Suprapubic skin (tissue), 4 donors: ENCODE measurements at regions not wholly inside any gene's neighbourhood (a gene's known extent, or its start where the extent isn't known, plus 50 kb on each side); places are given as distances from the start of the nearest gene placed in this dataset.

Source experiments
- DNase-seq, 2 donors: peaks; one replicate each; pipeline ENCODE4 v3.0.0-alpha.2; 2019; ENCODE audit warnings: low spot score in 2 of 2
- H3K27ac ChIP-seq: fragments of 200-600 bp; sonication (generic); one replicate; pipeline ENCODE4 v1.5.1; 2019
- H3K27me3 ChIP-seq: fragments of 200-600 bp; sonication (generic); one replicate; pipeline ENCODE4 v1.5.1; 2019
- H3K36me3 ChIP-seq: fragments of 200-600 bp; sonication (generic); one replicate; pipeline ENCODE4 v1.5.1; 2019
- H3K4me1 ChIP-seq: fragments of 200-600 bp; sonication (generic); one replicate; pipeline ENCODE4 v1.5.1; 2019
- H3K4me3 ChIP-seq: fragments of 200-600 bp; sonication (generic); one replicate; pipeline ENCODE4 v1.5.1; 2019; ENCODE audit warnings: mild to moderate bottlenecking
- H3K9me3 ChIP-seq: fragments of 200-600 bp; sonication (generic); one replicate; pipeline ENCODE4 v1.5.1; 2019
- CTCF ChIP-seq, 2 donors: fragments of 200-600 bp in 1 of 2; fragments of 450-650 bp in 1 of 2; sonication (generic) in 1 of 2; IDR thresholded peaks; one replicate each; pipeline ENCODE4 v1.5.1; 2016 to 2019; ENCODE audit warnings: antibody characterized with exemption in 2 of 2, mild to moderate bottlenecking in 1 of 2, moderate library complexity in 1 of 2
- EP300 ChIP-seq: sonication (generic); formaldehyde crosslinking; IDR thresholded peaks from one replicate; pipeline ENCODE4 v1.6.1; 2017; ENCODE audit warnings: antibody characterized with exemption
- POLR2A ChIP-seq, 2 donors: fragments of 450-650 bp; IDR thresholded peaks; one replicate each; pipeline ENCODE4 v1.6.1; 2017; ENCODE audit warnings: antibody characterized with exemption in 2 of 2, mild to moderate bottlenecking in 2 of 2, moderate library complexity in 2 of 2
- POLR2AphosphoS5 ChIP-seq, 3 donors: sonication (generic); formaldehyde crosslinking; IDR thresholded peaks; one replicate each; pipeline ENCODE4 v1.6.1; 2017; ENCODE audit warnings: antibody characterized with exemption in 3 of 3
- WGBS: methylation state at CpG from one replicate; pipeline ENCODE4 v1.1.5; 2018; 5-methylcytosine and 5-hydroxymethylcytosine counted together

GRCh38 chr13:84816567-84817105 is 934.4 kb upstream of the SLITRK1 start:
- H3K36me3 ChIP-seq: no peaks in the 10 kb centered on the region
- no peak overlapping the region for H3K27ac ChIP-seq
- no peak overlapping the region for H3K4me3 ChIP-seq
- no peak for TF ChIP-seq POLR2AphosphoS5 (IDR thresholded peaks at IDR 0.05)
- DNase-seq: no peak
- H3K4me1 ChIP-seq: no peaks in the 10 kb centered on the region
- H3K9me3 ChIP-seq: peaks cover 4% of the 10 kb centered on the region
- 57% methylated on average over 4 of the region's 4 CpGs for WGBS
- no peaks in the 10 kb centered on the region for H3K27me3 ChIP-seq

GRCh38 chr13:84812789-84813188 is 930.5 kb upstream of the SLITRK1 start:
- no peak for DNase-seq
- Histone ChIP-seq H3K4me3 (no peak overlapping the region), H3K4me1 (no peaks in the 10 kb centered on the region), H3K36me3 (no peaks in the 10 kb centered on the region), H3K9me3 (no peaks in the 10 kb centered on the region), H3K27ac (no peak overlapping the region), H3K27me3 (no peaks in the 10 kb centered on the region)
- TF ChIP-seq EP300 (no peak), POLR2AphosphoS5 (IDR thresholded peaks at IDR 0.05) (no peak), POLR2A (IDR thresholded peaks at IDR 0.05) (no peak), CTCF (IDR thresholded peaks at IDR 0.05) (no peak)
- 81% methylated on average over 3 of the region's 3 CpGs for WGBS

- Histone ChIP-seq H3K36me3 (no peaks in the 10 kb centered on the region), H3K27me3 (no peaks in the 10 kb centered on the region), H3K4me1 (no peaks in the 10 kb centered on the region), H3K4me3 (no peak overlapping the region), H3K9me3 (no peaks in the 10 kb centered on the region), H3K27ac (no peak overlapping the region)
- no peak for DNase-seq
- TF ChIP-seq CTCF (IDR thresholded peaks at IDR 0.05) (no peak), EP300 (no peak), POLR2AphosphoS5 (IDR thresholded peaks at IDR 0.05) (no peak), POLR2A (IDR thresholded peaks at IDR 0.05) (no peak)
- 87% methylated on average over 2 of the region's 2 CpGs for WGBS
Observed at GRCh38 chr13:84812078-84812477, 929.8 kb upstream of the SLITRK1 start.

GRCh38 chr13:84810781-84811180 is 928.5 kb upstream of the SLITRK1 start:
- no peak for TF ChIP-seq POLR2AphosphoS5 (IDR thresholded peaks at IDR 0.05)
- TF ChIP-seq CTCF (IDR thresholded peaks at IDR 0.05): no peak
- no peak overlapping the region for H3K27ac ChIP-seq
- H3K4me3 ChIP-seq: no peak overlapping the region
- H3K36me3 ChIP-seq: no peaks in the 10 kb centered on the region
- no peak for DNase-seq
- no peaks in the 10 kb centered on the region for H3K27me3 ChIP-seq
- WGBS: 28% methylated on average over 4 of the region's 4 CpGs
- H3K9me3 ChIP-seq: no peaks in the 10 kb centered on the region
- H3K4me1 ChIP-seq: no peaks in the 10 kb centered on the region

- no peaks in the 10 kb centered on the region for H3K27me3 ChIP-seq
- no peak overlapping the region for H3K27ac ChIP-seq
- no peak overlapping the region for H3K4me3 ChIP-seq
- H3K4me1 ChIP-seq: no peaks in the 10 kb centered on the region
- DNase-seq: no peak
- no peaks in the 10 kb centered on the region for H3K9me3 ChIP-seq
- no peaks in the 10 kb centered on the region for H3K36me3 ChIP-seq
- TF ChIP-seq CTCF (IDR thresholded peaks at IDR 0.05) (no peak), EP300 (no peak), POLR2AphosphoS5 (IDR thresholded peaks at IDR 0.05) (no peak), POLR2A (IDR thresholded peaks at IDR 0.05) (no peak)
Observed at GRCh38 chr13:84802073-84802472, 919.8 kb upstream of the SLITRK1 start.

DNA sequence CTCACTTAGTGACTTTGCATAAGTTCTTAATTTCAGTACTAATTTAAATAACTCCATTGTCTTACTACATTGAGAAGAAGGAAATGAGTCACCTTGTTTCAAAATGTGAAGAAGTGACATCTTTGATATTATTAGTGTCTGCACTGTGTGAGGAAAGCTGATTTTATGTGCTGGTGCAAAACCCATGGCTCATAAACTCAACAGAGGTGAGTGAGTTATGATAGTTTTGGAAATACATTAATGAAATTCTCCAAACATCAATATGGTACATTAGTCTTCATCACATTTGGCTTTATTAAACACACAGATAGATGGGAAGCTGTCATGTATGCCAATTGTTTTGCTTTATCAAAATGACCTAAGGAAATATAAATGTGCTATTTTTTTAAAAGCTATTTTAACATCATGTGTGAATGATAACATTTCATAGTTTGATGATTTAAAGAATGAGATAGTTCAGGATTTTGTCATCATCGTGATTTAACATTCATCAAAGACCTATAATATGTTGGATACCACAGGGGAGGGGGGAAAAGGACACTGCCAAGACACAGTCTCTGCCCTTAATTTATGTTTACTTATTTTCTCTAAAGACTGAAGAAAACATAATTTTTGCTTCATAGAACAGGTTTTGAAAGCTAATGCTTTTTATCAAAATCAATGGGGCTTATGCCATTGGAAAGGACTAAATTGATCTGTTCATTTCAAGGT is 902.3 kb upstream of the SLITRK1 start:
- no peaks in the 10 kb centered on the region for H3K36me3 ChIP-seq
- no peaks in the 10 kb centered on the region for H3K27me3 ChIP-seq
- H3K9me3 ChIP-seq: no peaks in the 10 kb centered on the region
- no peak for DNase-seq
- H3K27ac ChIP-seq: no peak overlapping the region
- WGBS: 56% methylated on average over 1 of the region's 1 CpG
- no peak for TF ChIP-seq POLR2AphosphoS5 (IDR thresholded peaks at IDR 0.05)
- TF ChIP-seq EP300: no peak
- no peak for TF ChIP-seq POLR2A (IDR thresholded peaks at IDR 0.05)
- TF ChIP-seq CTCF (IDR thresholded peaks at IDR 0.05): no peak
- no peaks in the 10 kb centered on the region for H3K4me1 ChIP-seq
- H3K4me3 ChIP-seq: no peak overlapping the region
